ENCODE measurements at regions not wholly inside any gene's neighbourhood (a gene's known extent, or its start where the extent isn't known, plus 50 kb on each side); places are given as distances from the start of the nearest gene placed in this dataset.

GRCh38 chr6:98118397-98119045 is 715.9 kb upstream of the POU3F2 start:
- TF ChIP-seq CTCF (conservative IDR thresholded peaks at IDR 0.05; ENCODE audit: low read length) (no peak), EZH2phosphoT487 (IDR thresholded peaks at IDR 0.05; ENCODE audit: borderline replicate concordance) (no peak)
